Neural progenitor cell (in vitro differentiated cells): ENCODE measurements at regions not wholly inside any gene's neighbourhood (a gene's known extent, or its start where the extent isn't known, plus 50 kb on each side); places are given as distances from the start of the nearest gene placed in this dataset.

Experiments
- CTCF ChIP-seq: fragments of 200-600 bp; sonication (generic); IDR thresholded peaks from 2 replicates; pipeline ENCODE4 v1.5.1; 2017; ENCODE audit warnings: antibody characterized with exemption, mild to moderate bottlenecking
- EZH2 ChIP-seq: fragments of 200-600 bp; sonication (generic); IDR thresholded peaks from 2 replicates; pipeline ENCODE4 v1.6.1; 2017; ENCODE audit warnings: antibody characterized with exemption, mild to moderate bottlenecking, moderate library complexity
- EZH2phosphoT487 ChIP-seq: fragments of 200-600 bp; sonication (generic); IDR thresholded peaks from 2 replicates; pipeline ENCODE4 v1.6.1; 2017; ENCODE audit warnings: antibody characterized with exemption

- TF ChIP-seq CTCF (no peak), EZH2phosphoT487 (no peak), EZH2 (no peak)
These were observed 1403.5 kb downstream of the PCDH9 start for GRCh38 chr13:65826657-65827056.
